ENCODE measurements at regions not wholly inside any gene's neighbourhood (a gene's known extent, or its start where the extent isn't known, plus 50 kb on each side); places are given as distances from the start of the nearest gene placed in this dataset.

- Histone ChIP-seq H3K27me3 (no peaks in the 10 kb centered on the region), H3K27ac (no peak overlapping the region), H3K36me3 (no peaks in the 10 kb centered on the region), H3K9me3 (no peaks in the 10 kb centered on the region), H3K4me3 (no peak overlapping the region), H3K4me1 (ENCODE audit: insufficient read depth) (no peaks in the 10 kb centered on the region)
- intact Hi-C loops (cut with DNase I), result no loop called here
- no peak for DNase-seq
- TF ChIP-seq CTCF (IDR thresholded peaks at IDR 0.05) (no peak), POLR2A (IDR thresholded peaks at IDR 0.05) (no peak), EP300 (IDR thresholded peaks at IDR 0.05) (no peak)
- 61 to 73% (median 63%) methylated on average over 1 of the region's 1 CpG for whole genome bisulfite sequencing, 3 donors
Measured at GRCh38 chr1:105326886-105327285, 1577.2 kb downstream of the AMY1C start.

- Histone ChIP-seq H3K9me3 (no peaks in the 10 kb centered on the region), H3K27me3 (no peaks in the 10 kb centered on the region), H3K36me3 (no peaks in the 10 kb centered on the region), H3K27ac (no peak overlapping the region), H3K4me1 (ENCODE audit: insufficient read depth) (no peaks in the 10 kb centered on the region), H3K4me3 (no peak overlapping the region)
- intact Hi-C loops (cut with DNase I), result no loop called here
- no peak for TF ChIP-seq POLR2A (IDR thresholded peaks at IDR 0.05)
- no peak for TF ChIP-seq CTCF (IDR thresholded peaks at IDR 0.05)
- TF ChIP-seq EP300 (IDR thresholded peaks at IDR 0.05), result no peak
- DNase-seq, result no peak
Measured at GRCh38 chr1:105337420-105337819, 1587.7 kb downstream of the AMY1C start.

- no peaks in the 10 kb centered on the region for H3K9me3 ChIP-seq
- intact Hi-C loops (cut with DNase I), result no loop called here
- H3K36me3 ChIP-seq, result no peaks in the 10 kb centered on the region
- no peaks in the 10 kb centered on the region for H3K27me3 ChIP-seq
- no peak for DNase-seq
- H3K4me1 ChIP-seq (ENCODE audit: insufficient read depth), result no peaks in the 10 kb centered on the region
- WGBS, 3 donors, result 85 to 94% (median 91%) methylated on average over 2 of the region's 2 CpGs
- TF ChIP-seq CTCF (IDR thresholded peaks at IDR 0.05) (no peak), EP300 (IDR thresholded peaks at IDR 0.05) (no peak), POLR2A (IDR thresholded peaks at IDR 0.05) (no peak)
- no peak overlapping the region for H3K4me3 ChIP-seq
- no peak overlapping the region for H3K27ac ChIP-seq
Measured at GRCh38 chr1:105343317-105343716, 1593.6 kb downstream of the AMY1C start.

DNA sequence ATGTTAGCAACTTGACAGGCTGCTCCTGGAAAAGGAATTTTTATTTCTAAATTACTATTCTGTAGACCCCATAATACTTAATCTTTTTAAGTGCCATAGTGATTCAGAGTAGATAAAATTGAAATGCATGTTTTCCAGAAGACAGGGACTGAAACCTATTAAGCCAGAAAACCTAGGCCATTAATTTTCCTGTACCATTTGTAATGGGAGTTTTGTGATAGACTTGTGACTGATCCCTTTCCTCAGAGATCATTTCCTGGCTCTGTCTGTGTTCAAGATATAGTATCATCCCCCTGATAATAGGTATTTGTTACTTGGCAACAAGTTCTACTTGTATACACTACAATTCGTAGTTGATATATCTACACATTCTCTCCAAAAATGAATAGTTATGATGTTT lies 1609.8 kb downstream of the AMY1C start:
- no peak overlapping the region for H3K4me3 ChIP-seq
- no peak overlapping the region for H3K27ac ChIP-seq
- H3K4me1 ChIP-seq (ENCODE audit: insufficient read depth), result no peaks in the 10 kb centered on the region
- DNase-seq, result no peak
- H3K27me3 ChIP-seq, result no peaks in the 10 kb centered on the region
- no peaks in the 10 kb centered on the region for H3K36me3 ChIP-seq
- no peak for TF ChIP-seq POLR2A (IDR thresholded peaks at IDR 0.05)
- no peak for TF ChIP-seq CTCF (IDR thresholded peaks at IDR 0.05)
- no peak for TF ChIP-seq EP300 (IDR thresholded peaks at IDR 0.05)
- no peaks in the 10 kb centered on the region for H3K9me3 ChIP-seq
- 65 to 77% (median 70%) methylated on average over 1 of the region's 1 CpG for WGBS, 3 donors
- intact Hi-C loops (cut with DNase I), result no loop called here

- H3K9me3 ChIP-seq, result no peaks in the 10 kb centered on the region
- no peak for DNase-seq
- no peak overlapping the region for H3K27ac ChIP-seq
- H3K27me3 ChIP-seq, result no peaks in the 10 kb centered on the region
- H3K36me3 ChIP-seq, result no peaks in the 10 kb centered on the region
- intact Hi-C loops (cut with DNase I), result no loop called here
- H3K4me1 ChIP-seq (ENCODE audit: insufficient read depth), result no peaks in the 10 kb centered on the region
- H3K4me3 ChIP-seq, result no peak overlapping the region
- TF ChIP-seq POLR2A (IDR thresholded peaks at IDR 0.05) (no peak), EP300 (IDR thresholded peaks at IDR 0.05) (no peak), CTCF (IDR thresholded peaks at IDR 0.05) (no peak)
- WGBS, 3 donors, result 81 to 94% (median 87%) methylated on average over 1 of the region's 1 CpG
Measured at GRCh38 chr1:105362438-105362837, 1612.7 kb downstream of the AMY1C start.
